ENCODE measurements at regions not wholly inside any gene's neighbourhood (a gene's known extent, or its start where the extent isn't known, plus 50 kb on each side); places are given as distances from the start of the nearest gene placed in this dataset.

DNA sequence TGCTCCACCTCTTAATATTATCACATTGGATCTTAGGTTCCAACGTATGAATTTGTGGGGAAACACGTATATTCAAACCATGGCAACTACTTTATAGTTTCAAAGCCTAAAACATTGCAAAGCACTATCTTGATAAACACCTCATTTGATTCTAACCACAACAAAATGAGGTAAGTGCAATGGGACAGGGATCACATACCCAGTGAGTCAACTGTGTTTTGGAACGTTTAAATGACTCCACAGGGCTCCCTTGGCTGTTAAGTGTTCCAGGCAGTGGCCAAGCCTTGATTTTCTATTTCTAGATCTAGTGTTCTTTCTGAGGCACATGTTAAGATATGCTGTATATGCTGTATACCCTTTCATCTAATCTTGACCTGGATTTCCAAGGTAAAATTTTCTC is 54.5 kb upstream of the C1QTNF7 start:
- TF ChIP-seq ZFX (IDR thresholded peaks at IDR 0.05; ENCODE audit: borderline replicate concordance), result no peak
- TF ChIP-seq, protein P1, sequence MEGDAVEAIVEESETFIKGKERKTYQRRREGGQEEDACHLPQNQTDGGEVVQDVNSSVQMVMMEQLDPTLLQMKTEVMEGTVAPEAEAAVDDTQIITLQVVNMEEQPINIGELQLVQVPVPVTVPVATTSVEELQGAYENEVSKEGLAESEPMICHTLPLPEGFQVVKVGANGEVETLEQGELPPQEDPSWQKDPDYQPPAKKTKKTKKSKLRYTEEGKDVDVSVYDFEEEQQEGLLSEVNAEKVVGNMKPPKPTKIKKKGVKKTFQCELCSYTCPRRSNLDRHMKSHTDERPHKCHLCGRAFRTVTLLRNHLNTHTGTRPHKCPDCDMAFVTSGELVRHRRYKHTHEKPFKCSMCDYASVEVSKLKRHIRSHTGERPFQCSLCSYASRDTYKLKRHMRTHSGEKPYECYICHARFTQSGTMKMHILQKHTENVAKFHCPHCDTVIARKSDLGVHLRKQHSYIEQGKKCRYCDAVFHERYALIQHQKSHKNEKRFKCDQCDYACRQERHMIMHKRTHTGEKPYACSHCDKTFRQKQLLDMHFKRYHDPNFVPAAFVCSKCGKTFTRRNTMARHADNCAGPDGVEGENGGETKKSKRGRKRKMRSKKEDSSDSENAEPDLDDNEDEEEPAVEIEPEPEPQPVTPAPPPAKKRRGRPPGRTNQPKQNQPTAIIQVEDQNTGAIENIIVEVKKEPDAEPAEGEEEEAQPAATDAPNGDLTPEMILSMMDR (IDR thresholded peaks at IDR 0.05), result no peak
- no peak overlapping the region for H3K27ac ChIP-seq

DNA sequence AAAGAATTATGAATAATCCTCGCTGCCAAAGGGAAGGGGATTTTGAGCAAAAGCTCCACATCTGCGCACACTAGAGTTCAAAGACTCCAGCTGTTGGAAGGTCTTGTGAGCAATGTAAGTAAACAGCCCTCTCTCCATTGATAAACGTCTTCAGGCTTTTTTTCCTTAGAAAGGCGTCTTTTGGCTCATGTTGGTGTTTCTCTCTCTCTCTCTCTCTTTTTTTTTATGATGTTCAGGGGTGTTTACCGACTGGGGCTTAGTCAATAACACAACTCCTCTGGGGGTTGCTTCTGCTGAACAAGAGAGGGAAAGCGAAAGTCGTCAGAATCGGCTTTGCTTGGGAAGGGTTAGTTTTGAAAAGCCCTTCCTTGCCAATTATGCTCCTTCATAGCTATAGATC is 53.2 kb upstream of the C1QTNF7 start:
- TF ChIP-seq, protein P1 (IDR thresholded peaks at IDR 0.05), result no peak
- no peak for TF ChIP-seq ZFX (IDR thresholded peaks at IDR 0.05; ENCODE audit: borderline replicate concordance)
- no peak overlapping the region for H3K27ac ChIP-seq

DNA sequence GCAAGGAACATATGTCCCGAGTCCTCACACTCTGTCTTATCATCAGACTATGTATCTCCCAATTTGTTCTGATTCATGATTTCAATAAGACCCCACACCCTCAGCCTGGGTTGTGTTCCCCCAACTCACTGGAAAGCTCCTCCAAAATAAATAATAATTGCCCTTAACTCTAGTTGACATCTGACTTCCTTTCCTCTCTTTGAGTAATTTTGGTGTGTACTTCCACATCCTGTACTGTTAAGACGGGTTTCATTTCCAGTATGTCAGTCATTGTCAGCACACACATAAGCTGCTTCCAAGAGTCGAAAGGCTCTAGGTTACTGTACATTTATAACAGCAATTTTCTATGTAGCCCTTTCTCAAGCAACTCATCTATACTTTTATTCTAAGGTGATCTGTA is 52.2 kb upstream of the C1QTNF7 start:
- no peak overlapping the region for H3K27ac ChIP-seq
- TF ChIP-seq ZFX (IDR thresholded peaks at IDR 0.05; ENCODE audit: borderline replicate concordance), result no peak
- TF ChIP-seq, protein P1 (IDR thresholded peaks at IDR 0.05), result no peak

DNA sequence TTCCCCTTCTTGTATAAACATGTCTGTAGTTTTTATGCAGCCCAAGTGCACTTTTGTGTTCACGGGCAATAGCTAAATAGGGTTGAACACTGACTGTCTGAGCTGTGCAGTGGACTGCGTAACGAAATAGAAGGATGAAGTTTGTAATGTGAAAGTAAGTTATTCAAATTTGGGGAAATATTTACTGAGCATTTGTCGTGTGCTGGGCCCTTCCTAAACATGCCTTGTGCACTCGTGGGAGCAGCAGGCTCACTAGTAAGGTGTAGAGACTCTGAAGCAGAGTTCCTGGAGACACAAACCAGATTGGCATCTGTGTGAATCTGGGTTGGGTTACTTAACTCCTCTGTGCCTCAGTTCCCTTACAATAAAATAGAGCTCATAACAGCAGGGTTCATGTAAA is 51.7 kb upstream of the C1QTNF7 start:
- TF ChIP-seq, protein P1 (IDR thresholded peaks at IDR 0.05), result no peak
- no peak for TF ChIP-seq ZFX (IDR thresholded peaks at IDR 0.05; ENCODE audit: borderline replicate concordance)
- no peak overlapping the region for H3K27ac ChIP-seq

DNA sequence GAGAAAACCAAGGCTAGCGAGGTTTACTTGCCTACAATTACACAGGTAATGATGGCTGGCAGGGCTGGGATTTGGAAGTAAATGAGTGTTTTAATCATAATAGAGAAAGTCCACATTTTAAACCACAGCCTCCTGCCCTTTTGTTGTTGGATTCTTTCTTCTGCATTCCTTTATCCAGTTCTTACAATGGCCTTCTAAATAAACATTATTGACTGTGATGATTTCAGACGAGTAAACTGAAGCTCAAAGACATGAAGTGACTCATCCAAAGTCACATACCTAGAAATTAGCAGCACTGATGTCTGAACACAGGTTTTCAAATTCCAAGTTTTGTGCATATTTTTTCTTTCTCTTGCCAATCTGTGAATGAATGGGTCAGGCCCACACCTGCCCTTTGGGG is 51.2 kb upstream of the C1QTNF7 start:
- TF ChIP-seq, protein P1 (IDR thresholded peaks at IDR 0.05), result no peak
- TF ChIP-seq ZFX (IDR thresholded peaks at IDR 0.05; ENCODE audit: borderline replicate concordance), result no peak
- H3K27ac ChIP-seq, result no peak overlapping the region

All from 22Rv1 (cell line).